COR-L47 (cell line): ENCODE measurements at regions not wholly inside any gene's neighbourhood (a gene's known extent, or its start where the extent isn't known, plus 50 kb on each side); places are given as distances from the start of the nearest gene placed in this dataset.

Experiments
- DNase-seq: peaks from one replicate; lab custom pipeline; 2025; lab: John Stamatoyannopoulos, UW

DNA sequence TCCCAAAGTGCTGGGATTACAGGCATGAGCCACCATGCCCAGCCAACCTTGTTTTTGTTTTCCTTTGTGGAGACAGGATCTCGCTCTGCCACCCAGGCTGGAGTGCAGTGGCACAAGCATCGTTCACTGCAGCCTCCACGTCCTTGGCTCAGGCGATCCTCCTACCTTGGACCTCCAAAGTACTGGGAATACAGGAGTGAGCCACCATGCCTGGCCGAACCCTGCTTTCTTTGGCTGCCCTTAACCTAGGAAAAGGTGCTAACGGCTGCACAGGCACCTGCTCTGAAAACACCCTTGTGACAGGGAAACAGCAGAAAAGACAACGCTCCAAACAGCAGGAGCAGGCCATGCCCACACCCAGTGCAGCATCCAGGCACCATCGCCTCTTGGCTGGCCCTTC lies 71.9 kb downstream of the OAT start:
- no peak for DNase-seq

DNA sequence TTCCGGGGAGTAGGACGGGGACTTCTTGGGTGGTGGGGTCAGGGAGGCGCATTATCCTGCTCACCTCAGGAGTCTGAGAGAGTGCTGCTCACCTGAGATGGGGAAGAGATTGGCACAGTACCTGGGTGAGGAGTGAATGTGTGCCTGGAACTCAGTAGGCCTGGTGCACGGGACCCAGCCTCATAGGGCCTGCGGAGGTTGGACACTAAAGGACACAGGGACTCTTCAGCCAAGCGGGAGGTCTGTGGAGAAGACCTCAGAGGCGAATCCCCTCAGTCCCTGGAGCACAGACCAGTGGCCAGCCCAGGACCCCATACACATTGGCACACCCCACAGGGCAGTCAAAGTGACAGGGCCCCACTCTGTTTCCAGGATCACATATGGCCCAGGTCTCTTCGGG lies 73.2 kb downstream of the OAT start:
- no peak for DNase-seq

DNA sequence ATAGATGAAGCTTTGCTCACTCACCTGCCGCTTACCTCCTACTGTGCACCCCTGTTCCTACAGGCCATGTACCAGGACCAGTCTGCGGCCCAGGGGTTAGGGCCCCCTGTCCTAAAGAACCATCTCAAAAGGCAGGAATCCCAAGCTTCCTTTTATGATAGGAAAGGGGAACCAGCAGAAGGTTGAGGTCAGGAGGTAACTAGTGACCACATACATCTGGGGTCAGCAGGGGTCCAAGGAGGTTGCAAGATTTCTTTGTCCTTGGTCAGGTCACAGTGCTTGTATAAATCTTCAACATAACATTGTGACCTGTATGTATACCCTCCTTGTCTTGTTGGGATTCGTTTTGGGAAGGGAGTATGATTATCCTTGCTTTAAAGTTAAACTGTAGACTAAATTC lies 73.8 kb downstream of the OAT start:
- no peak for DNase-seq

DNA sequence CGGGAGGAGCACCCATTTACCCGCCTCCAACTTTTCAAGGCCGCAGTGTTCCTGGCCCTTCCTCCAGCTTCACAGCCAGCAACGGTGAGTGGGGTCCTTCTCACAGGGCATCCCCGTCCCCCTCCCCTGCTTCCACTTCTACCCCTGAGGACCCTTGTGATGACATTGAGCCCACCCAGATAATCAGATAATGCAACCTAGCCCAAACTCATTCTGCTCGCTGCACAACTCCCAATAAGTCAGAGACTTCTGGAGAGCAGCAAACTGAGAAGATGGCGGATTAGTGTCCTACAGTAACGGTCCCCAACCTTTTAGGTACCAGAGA lies 74.5 kb downstream of the OAT start:
- DNase-seq: no peak

DNA sequence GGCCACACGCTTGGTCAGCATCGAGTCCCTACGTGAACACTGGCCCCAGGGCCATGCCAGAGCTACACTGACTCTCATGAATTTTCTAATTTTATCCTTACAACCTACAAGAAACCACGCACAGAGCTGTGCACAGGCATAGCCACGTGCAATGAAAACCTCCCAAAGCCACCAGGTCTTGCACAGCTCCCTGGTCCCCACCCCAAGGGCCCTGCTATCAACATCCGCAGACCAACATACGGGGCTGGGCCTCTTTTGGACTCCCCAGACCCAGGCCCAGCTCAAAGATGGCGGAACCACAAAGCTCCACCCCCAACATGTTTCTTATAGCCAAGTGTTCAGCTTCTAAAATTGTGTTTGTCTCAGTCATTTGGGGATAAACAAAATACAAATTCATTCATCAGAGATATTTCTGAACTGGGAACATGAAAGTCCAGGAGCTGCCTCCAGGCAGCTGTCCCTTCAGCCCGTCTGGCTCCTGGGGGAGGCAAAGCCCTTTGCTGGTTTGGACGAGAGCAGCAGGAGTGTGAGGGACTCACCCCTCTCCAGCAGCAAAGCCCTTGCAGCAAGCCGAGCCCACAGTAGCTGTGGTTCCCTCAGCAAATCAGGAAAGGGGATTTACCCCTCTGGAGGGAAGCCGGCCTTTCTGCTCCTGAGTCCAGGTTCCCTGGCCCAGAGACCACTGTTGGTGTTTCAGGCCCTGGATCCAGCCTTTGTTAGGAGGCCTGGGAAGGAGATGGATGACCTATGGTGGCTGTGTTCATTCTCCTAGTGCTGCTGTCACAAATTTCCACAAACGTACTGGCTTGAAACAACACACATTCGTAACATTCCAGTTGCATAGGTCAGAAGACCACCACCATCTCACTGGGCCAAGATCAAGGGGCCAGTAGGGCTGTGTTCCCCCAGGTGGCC lies 75.1 kb downstream of the OAT start:
- DNase-seq: no peak

DNA sequence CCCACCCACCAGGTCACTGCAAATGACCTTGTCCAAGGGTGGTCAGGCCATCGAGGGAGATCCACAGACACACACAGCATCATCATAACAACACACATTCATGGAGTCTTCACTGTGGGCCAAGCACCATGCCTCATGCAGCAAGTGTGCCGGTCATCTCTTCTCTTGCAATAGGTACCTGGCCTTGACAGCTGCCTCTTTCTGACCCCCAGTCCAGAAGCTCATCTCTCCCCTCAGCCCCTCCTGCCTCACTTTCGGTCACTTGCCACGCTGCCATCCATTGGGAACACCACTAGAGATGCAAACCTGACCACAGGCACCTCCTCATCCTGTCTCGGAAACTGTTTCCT lies 75.9 kb downstream of the OAT start:
- no peak for DNase-seq

DNA sequence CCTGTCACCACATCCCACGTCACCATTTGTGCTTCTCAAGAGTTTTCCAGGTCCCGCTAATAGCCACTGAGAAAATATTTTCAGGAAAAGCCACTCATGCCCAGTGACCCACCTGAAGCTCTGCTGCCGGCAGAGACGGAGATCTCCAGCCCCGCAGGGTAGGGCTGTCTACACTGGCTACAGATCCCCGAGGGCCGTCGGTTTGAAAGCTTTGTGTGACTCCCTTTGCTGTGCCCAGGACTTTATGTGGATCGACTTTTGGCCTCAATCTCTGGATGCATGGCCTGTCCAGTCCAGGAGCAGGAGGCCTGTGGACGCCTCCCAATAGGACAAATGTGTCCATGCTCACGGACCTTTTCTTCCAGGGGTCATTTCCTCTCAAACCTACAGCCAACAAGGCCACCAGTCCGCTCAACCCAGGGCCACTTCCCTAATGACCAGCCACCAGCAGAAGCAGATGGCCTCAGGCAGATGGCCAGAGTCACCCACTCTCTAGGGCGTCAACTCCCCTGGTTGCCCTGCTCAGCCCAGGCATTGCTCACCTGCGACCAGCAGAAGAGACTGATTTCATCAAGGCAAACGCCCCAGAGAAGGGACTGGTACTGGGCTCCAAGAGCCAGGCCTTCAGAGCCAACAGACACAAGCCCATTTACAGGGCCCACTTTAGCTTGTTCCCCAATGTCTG lies 76.4 kb downstream of the OAT start:
- no peak for DNase-seq

DNA sequence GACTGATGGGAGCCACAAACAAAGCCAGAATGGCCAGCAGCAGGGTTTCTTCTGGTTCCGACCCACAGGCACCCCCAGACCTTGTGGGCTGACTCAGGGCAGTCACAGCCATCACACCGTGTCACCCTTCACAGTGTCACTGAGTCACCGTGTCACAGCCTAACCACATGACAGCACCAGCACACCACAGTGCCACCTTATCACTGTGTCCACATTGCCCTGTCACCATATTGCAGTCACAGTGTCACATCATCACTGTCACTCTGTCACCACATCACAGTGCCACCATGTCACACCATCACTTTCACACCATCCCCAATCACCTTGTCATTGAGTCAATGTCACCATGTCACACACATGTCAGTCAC lies 77.0 kb downstream of the OAT start:
- no peak for DNase-seq

DNA sequence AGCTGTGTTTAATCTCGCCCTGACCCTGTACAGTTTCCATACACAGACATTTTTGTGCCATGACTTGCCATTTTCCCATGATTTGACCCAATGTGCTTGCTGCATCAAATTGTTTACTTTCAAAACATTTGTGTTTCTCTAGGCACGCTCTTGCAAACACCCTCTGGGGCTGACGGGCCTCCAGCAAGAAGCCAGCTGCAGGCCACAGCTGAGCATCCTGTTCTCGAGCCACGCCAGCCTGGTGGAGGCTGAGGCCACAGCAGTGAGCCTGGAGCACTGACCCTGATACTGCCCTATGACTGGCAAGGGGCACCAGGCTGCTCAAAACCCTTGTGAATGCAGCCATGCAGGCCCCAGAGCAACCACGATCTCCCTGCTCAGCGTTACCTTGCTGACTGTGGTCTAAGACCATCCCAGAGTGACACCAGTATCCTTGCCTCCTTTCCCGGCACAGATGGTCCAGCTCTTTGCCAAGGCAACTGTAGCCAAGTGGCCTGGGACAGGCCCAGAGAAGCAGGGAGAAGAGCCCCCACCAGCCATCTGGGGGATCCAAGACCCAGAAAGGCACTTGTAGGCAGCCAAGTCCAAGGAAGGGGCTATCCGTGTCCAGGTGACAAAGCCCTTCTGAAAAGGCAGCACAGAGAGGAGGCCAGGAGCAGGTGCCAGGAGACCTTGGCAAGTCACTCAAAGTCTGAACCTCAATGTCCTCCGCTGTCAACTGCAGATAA lies 78.5 kb downstream of the OAT start:
- no peak for DNase-seq

DNA sequence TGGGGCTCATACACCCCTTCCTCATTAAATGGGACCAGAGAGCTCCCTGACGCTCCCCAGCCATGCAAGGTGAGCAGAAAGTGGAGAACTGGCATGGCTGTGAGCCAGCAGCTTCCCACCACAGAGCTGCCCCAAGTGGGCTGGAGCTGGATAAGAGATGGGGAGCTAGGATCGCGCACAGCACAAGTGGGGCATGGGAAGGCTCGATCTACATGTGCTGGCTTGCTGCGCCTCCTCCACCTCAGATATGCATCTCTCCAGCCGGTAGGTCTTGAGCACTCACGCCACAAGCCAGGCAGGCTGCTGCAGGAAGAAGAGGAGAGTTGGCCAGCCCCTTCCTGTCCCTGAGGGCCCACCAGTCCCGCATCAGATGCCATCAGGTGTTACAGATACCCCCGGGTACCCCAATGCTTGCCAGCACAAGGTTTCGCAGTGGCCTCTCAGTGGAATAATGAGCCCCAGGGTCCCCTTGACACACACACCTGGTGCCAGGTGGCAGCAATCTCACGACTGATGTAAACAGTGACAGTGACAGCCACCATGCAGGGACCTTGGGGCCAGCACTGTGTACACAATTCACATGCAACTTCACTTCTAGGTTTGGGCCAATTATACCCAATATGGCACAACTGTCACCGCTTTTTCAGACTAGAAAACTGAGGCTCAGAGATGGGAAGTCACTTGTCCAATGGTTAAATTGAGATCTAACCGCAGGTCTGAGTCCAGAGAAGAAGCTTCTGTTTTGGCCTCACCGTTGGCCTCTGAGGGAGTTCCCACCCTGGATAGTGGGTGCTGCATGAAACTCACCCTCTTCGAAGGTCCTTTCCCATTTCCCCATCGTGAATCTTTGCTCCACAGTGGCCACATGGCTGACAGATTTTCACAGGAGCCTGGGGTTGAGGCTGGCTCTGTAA lies 79.3 kb downstream of the OAT start:
- no peak for DNase-seq

DNA sequence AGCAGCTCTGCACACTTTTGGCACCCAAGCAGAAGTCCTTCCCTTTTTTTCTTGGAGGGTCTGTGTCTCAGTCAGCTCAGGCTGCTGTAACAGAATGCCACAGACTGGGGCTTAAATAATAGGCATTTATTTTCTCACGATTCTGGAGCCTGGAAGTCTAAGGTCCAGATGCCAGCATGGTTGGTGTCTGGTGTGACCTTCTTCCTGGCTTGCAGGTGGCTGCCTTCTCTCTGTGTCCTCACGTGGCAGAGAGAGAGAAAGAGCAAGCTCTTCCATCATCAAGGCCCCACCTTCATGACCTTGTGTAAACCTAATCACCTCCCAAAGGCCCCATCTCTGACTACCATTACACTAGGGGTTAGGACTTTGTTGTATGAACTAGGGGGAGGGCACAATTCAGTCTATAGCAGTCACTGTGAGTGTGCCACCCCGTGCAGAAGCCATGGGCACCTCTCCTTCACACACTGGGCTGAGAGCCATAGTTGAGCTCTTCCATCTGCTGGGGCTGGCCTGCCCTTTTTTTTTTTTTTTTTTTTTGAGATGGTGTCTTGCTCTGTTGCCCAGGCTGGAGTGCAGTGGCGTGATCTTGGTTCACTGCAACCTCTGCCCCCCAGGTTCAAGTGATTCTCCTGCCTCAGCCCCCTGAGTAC lies 80.3 kb downstream of the OAT start:
- DNase-seq: no peak

DNA sequence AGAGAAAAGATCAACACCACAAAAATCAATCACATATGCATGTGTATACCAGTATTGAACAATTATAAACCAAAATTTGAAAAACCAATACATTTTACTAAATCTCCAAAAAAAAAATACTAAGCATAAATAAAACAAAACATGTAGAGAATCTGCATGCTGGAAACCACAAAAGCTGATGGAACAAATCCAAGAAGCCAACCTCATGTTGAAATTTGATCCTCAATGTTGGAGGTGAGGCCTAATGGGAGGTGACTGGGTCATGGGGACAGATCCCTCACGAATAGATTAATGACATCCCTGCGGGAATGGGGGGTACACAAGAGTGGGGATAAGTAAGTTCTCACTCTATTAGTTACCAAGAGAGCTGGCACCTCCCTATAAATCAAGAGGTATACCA lies 82.5 kb downstream of the OAT start:
- no peak for DNase-seq

DNA sequence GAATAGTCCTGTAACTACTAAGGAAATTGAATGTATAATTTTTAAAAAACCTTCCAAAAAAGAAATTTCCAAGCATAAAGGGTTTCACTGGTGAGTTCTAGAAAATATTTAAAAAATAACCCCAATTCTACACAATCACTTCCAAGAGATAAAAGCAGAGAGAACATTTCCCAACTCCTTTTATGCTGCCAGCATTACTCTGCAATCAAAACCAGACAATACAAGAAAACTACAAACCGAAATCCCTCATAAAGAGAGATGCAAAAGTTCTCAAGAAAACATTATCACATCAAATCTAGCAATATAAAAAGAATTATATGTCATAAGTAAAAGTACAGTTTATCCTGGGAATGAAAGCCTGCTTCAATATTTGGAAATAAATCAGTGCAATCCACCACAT lies 84.8 kb downstream of the OAT start:
- no peak for DNase-seq

DNA sequence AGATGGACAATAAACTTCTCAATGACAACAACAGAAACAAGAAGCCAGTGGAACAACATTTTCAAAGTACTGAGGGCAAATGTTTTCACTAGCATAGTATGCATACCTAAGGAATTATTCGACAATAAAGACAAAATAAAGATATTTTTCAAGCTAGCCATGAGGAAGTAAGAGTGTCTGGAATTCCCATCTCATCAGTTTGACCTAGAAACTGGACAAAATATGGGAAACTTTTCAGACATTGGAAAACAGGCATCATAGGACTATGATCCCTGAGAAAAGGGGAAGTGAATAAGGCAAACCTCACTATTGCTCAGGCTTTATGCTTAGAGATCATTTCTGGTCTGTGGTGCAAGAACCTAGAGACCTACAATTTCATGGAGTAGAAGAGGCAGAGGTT lies 86.3 kb downstream of the OAT start:
- no peak for DNase-seq

DNA sequence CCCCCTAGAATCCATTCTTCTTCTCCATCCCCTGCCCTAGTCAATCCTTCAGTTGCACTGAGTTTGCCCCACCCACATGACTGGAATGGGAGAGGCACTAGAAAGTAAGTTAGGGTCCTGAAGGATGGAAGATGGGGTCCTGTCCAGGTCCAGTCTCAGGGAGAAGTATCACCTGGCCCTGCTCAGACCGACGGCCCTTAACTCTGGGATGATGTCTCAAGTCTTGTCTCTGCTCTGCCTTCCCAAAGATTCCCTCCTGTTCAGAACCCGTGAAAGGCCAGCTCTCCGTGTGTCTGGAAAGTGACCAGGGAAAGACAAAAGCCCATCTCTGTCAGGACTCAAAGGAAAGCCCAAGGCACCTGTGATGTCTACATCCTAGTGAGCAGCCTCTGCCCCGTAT lies 88.8 kb downstream of the OAT start:
- DNase-seq: no peak

DNA sequence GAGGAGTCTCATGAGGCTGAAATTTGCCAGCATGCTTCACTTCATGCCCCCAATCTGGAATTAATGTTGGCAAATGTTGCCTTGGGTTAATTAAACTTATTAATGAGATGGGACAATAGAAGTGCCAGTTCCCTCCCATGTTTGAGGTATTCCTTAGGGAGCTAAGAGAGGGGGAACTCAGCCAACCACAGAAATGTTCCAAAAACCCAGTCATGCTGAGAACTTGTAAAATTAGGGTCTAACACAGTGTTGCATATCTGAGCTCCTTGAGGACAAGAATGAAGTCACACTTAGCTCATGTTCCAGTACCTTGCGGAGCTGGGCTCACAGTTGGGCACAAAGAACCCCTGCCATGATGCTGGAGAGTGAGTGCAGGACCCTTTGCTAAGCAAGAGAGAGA lies 89.4 kb downstream of the OAT start:
- DNase-seq: no peak

DNA sequence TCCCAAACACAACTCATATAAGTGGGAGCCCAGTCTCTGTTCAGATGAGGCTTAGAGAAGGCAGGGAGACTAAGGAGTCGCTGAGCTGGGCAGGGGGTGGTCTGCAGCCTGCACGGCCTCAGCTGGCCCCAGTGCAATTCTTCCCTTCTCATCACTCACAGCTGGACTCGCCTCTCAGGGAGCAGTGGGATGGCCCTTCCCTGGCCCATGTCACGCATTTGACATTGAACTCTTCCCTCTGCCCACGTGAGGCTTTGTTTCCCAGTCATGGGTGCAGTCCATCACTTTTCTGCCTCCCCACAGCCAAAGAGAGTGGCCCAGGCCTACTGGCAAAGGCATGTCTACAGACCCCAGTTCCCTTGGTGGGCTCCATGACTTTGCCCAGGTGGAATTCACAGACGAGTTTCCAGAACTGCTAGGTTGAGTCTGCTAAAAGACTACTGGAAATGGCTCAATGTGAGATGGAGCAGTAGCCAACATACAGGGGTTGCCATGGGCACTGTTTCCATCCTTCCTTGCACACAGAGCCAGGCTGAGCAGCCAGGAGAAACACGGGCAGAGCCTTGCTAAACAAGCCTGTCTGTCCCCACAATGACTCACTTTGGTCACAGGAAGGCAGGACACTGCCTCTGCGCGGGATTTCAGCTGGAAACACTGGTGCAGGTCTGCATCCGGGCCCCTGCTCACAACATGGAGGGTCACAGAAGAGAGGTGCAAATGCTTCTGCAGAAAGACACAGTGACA lies 90.1 kb downstream of the OAT start:
- DNase-seq: no peak

DNA sequence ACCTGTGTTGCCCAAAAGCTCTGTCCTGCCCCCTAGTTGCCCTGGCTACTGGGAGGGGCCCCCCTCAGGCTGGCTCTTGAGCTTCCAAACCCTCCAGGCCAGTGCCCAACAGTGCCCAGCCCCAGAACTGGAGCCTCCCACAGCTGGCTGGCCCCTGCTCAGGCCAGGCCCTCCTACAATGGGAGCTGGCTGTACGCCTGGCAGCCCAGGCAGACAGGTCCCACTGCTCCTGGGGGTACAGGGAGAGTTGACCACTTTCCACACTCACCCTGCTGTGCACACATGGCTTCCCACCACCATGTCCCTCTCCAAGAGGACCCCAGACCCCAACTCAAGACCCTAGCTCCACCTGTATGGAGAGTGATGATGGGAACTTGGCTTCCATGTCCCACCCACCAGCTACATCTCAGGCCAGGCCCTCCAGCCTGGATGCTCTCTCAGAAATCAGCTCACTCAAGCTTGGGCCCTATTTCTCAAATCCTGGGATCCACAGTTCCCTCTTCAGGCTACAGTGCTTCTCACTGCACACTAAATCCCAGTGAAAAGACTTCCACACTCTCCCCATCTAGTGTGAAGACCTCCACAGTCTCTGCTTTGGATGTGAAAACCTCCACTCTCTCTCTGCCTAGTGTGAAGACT lies 92.6 kb downstream of the OAT start:
- DNase-seq: no peak

DNA sequence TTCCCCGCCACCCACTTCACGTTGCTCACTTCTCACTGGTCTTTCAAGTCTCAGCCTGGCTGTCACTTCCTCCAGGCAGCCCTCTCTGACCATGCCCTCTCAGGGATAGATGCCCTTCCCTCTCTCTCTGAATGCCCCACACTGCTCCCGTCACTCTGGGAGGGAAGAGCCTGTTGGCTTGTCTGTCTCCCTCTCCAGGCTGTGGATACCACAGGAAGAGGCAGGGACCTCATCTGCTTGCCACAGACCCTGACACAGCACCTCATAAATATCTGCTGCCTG lies 93.1 kb downstream of the OAT start:
- DNase-seq: no peak

DNA sequence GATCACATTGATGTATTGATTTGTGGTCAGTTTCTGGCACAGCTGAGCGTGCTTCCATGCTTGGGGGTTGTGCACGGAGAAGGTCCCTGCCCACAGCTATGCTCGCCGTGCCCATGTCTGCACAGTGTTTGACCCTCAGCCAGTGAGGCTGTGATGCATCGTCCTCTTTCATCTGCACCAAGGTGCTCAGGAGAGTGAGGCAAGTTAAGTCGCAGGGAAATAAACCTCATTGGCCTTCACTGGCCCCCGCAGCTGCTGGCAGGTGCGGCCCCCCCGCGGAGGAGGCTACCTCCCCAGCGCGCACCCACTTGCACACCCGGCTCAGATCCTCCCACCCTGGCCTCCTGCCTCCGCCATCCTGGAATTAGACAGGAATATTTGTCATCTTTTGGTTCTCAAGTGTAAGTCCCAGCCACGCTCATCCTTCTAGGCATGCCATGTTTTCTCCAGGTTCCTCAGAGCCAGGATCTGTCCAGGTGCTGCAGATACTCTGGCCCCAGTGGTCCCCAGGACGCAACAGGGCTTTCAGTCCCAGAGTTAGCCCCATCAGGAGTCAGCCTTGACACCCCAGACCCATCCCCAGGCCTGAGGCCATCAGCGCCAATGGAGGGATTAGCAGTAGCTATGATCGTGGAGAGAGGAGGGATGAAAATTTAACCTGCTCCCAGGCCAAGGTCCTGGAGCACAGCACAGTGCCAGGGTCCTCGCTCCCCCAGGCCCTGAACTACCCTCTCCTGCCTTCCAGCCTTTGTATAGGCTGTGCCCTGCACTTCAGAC lies 93.7 kb downstream of the OAT start:
- no peak for DNase-seq
